ENCODE measurements at regions not wholly inside any gene's neighbourhood (a gene's known extent, or its start where the extent isn't known, plus 50 kb on each side); places are given as distances from the start of the nearest gene placed in this dataset.
"Not testable (repeated sequence)": the region's sequence is repeated elsewhere in the genome, so short reads cannot be mapped to it uniquely, and the experiment has no call there.

DNA sequence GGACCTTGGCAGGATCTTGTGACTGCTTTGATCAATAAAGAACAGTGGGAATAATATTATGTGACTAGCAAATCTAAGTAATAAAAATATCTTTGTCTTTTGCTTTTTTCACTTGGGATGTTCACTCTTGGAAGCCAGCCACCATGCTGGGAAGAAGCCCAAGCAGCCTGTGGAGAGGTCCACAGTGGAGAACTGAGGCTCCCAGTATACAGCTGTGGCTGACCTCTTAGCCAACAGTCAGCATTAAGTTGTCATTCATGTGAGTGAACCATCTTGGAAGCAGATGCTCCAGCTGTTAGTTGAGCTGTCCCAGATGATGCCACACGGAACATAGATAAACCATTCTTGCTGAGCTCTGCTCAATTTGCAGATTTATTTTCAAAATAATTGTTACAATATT lies 160.0 kb downstream of the OSR1 start:
- no peak for DNase-seq

DNA sequence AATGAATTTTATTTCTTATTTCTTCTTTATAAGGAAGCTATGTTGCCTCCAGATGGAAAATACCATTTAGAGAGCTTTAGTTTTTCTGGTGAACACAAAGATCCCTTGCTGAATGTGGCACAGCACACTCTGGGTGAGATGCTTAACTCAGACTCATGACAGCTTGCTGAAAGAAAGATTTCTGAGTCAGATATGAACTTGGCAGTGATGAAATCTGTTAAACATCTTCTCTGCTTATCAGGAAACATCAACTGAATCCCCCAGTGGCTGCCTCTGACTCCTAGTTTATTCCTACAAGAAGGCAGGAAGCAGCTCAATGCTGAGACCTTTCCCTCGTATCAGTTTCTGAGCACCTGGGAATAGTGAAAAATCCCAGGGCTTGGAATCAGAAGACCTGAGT lies 162.8 kb downstream of the OSR1 start:
- DNase-seq, result peak; percentile 44

- no peak for DNase-seq
Measured at GRCh38 chr2:19189391-19189790, 169.0 kb downstream of the OSR1 start.

GRCh38 chr2:19187323-19188020 lies 171.0 kb downstream of the OSR1 start:
- DNase-seq, result peak; percentile 42

DNA sequence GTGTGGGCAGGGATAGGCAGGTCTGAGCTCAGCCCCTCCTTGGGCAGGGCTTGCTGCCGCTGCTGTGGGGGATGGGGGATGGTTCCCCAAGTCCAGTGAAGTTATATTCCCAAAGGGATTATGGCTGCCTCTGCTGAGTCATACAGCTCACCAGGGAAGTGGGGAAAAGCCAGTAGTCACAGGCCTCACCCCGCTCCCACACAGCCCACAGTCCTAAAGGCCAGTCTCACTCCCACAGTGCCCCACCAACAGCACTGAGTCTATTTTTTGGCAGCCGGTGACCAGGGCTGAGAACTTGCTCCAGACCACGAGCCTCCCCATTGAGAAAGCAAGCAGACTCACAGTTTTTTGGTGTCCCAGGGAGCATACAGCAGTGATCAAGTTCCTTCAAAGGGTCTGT lies 173.3 kb downstream of the OSR1 start:
- peak; percentile 24 for DNase-seq

DNA sequence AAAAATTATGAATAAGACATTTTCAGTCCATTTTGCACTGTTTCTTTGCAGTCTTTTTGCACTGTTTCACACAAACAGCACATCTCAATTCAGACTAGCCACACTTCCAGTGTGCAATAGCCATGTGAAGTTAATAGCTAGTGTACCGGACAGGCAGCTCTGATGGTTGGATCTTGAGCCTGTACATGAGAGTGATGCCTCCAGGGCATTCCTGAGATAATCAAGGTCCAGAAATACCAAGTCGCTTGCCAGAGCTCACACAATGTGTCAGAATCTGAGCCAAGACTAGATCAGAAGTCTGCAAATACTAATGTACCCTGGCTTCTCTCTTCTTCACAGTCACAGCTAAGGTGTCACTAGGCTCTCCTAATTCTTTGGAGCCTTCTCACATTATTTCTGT lies 180.2 kb downstream of the OSR1 start:
- DNase-seq, result peak; percentile 31

DNA sequence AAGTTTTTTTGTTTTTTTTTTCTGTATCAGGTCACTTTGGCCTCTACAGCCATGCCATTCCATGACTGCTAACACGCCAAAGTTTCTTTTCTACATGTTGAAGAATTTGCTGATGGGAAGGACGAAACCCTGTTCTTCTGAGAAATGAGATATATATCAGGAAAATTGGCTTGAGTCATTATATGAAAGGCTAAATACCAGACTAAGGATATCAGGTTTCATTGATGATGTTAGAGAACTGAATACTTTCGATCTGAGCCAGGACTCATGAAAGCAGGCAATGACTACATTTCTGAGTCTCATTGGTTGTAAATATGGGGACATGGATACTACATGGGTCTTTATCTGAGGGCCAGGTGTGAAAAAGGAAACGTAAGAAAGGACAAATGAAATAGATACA lies 181.4 kb downstream of the OSR1 start:
- peak; percentile 43 for DNase-seq

DNA sequence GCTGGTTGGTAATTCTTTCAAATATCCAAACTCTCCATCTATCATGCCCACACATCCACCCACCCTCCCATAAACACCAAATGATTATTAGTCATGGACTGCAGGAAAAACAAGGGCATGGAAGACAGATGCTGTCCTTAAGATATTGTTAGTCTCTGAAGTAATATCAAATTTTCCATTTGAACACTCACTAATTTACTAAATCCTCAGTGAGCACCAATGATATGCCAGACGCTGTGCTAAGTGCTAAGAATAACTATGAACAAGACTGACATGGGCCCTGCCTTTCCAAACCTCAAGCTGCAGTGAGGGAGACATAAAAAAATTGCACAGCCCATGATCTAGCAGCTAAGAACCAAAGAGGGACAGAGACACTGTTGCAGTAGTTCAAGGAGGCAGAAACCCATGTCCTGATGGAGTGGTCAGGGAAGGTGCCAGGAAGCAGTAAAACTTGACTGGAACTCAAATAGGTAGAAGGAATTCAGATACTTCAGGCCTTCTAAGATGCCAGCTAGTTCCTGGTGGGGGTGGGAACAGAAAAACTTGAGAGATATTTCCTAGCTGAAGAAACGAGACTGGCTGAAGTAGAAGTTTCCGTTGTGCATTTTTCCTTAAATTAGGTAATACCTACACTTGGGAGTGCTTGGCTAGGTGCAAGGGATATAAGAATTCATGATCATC lies 182.1 kb downstream of the OSR1 start:
- no peak for DNase-seq

GRCh38 chr2:19174176-19174575 lies 184.2 kb downstream of the OSR1 start:
- DNase-seq, result no peak

DNA sequence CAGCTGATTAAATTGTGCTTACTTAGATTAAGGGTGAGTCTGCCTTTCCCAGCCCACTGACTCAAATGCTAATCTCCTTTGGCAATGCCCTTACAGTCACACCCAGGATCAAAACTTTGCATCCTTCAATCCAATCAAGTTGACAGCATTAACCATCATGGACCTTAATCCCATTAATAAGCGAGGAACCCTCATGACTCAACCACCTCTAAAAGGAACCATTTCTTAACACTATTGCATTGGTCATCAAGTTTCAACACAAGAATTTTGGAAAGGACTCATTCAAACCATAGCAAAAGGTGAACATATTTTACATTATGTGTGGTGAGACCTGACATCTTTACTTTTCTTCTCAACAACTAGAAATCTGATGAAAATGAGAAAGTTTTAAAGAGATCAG lies 187.0 kb downstream of the OSR1 start:
- no peak for DNase-seq

GRCh38 chr2:19169134-19169768 lies 189.2 kb downstream of the OSR1 start:
- DNase-seq, result no peak

DNA sequence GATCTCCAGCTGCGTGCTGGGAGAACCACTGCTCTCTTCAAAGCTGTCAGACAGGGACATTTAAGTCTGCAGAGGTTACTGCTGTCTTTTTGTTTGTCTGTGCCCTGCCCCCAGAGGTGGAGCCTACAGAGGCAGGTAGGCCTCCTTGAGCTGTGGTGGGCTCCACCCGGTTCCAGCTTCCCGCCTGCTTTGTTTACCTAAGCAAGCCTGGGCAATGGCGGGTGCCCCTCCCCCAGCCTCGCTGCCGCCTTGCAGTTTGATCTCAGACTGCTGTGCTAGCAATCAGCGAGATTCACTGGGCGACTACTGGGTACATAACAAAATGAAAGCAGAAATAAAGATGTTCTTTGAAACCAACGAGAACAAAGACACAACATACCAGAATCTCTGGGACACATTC lies 194.3 kb downstream of the OSR1 start:
- DNase-seq, result not testable (repeated sequence)

- DNase-seq, result peak; percentile 13
Measured at GRCh38 chr2:19158896-19159295, 199.5 kb downstream of the OSR1 start.

GRCh38 chr2:19158211-19158610 lies 200.2 kb downstream of the OSR1 start:
- no peak for DNase-seq

- no peak for DNase-seq
Measured at GRCh38 chr2:19156646-19157045, 201.8 kb downstream of the OSR1 start.

- no peak for DNase-seq
Measured at GRCh38 chr2:19150726-19151125, 207.7 kb downstream of the OSR1 start.

- DNase-seq, result no peak
Measured at GRCh38 chr2:19146867-19147266, 211.6 kb downstream of the OSR1 start.

DNA sequence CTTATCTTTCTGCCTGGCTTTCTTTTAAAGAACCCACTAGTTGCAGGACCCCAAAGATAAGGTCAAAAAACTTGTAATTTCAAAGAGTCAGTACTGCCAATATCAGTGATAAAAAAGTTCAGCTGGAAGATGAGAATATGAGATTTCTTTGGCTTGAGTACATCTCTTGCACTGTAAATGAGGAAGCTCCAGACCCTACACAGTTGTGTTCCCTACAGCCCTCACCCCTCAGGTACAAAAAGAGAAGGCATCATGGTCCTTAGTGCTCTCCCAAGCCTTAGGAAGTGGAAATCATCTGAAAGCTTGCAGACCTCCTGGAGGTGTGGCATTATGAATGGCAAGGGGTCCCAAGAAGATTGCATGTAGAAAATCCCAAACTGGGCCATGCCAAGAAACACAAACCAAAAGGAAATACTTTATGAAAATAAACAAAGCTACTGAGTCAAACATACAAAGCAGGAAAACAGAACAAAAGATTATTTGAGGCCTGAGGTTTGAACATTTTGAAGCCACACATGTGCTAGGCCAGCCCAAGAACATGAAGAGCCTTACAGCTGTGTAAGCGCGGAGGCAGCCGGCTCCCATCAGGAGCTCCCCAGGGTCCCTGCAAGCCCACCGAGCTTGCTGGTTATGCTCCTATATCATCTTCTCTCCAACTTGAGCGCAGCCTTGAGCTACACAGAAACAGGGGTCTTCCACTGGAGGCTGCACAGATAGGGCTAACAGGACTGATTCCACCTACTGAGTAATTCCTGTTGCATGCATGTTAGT lies 217.0 kb downstream of the OSR1 start:
- no peak for DNase-seq

DNA sequence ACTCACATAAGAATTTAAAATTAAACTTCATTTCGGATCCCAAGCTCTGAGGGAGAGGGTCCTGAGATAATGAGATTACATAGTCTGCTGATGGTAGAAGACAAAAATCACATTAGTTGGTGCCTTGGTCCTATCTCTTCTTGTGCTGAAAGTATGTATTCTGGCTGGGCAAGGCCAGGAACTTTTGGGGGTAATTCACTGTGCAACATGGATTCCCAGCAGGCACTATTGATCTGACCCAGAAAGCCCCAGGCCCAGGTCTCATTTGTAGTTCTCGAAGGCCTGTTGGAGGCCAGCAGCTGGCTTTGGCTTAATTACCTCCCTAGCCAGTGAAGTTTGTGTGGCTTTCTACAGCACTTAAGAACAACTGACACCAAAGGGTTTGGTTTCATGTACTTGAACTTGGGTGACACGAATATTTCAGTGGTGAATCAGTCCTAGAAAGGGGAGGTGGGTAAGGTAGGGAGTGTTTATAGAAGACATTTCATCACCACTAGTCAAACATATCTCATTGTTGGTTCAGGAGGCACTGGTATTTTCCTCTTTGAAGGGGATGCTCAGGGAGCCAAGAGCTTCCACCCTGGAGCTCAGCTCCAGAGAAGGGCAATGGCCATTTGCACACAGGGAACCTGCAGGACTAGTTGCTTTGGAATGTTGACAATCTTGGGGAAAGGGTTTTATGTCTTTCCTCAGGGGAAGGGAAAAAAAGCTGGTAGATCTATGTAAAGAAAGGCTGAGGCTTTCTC lies 217.8 kb downstream of the OSR1 start:
- DNase-seq, result peak; percentile 94

GRCh38 chr2:19139386-19139785 lies 219.0 kb downstream of the OSR1 start:
- no peak for DNase-seq

- DNase-seq, result no peak
Measured at GRCh38 chr2:19138264-19138825, 220.1 kb downstream of the OSR1 start.

- no peak for DNase-seq
Measured at GRCh38 chr2:19137433-19137832, 221.0 kb downstream of the OSR1 start.
